ENCODE measurements at regions not wholly inside any gene's neighbourhood (a gene's known extent, or its start where the extent isn't known, plus 50 kb on each side); places are given as distances from the start of the nearest gene placed in this dataset.

- no peak overlapping the region for H3K4me3 ChIP-seq
- peaks cover 14% of the 10 kb centered on the region for H3K4me1 ChIP-seq
- H3K27ac ChIP-seq: no peak overlapping the region
- no peaks in the 10 kb centered on the region for H3K9me3 ChIP-seq
- TF ChIP-seq POLR2A (IDR thresholded peaks at IDR 0.05) (no peak), CTCF (IDR thresholded peaks at IDR 0.05) (no peak), POLR2AphosphoS5 (IDR thresholded peaks at IDR 0.05; ENCODE audit: insufficient read depth in 1 of 2, low read depth in 1 of 2) (no peak)
- no peaks in the 10 kb centered on the region for H3K27me3 ChIP-seq
- intact Hi-C loops (cut with DNase I): no loop called here
- DNase-seq (ENCODE audit: extremely low spot score in 2 of 2): no peak
- no peaks in the 10 kb centered on the region for H3K36me3 ChIP-seq
These were observed 324.7 kb downstream of the CD83 start for GRCh38 chr6:14442242-14442641.

GRCh38 chr6:14443629-14444268, 326.2 kb downstream of the CD83 start:
- H3K36me3 ChIP-seq: no peaks in the 10 kb centered on the region
- H3K27ac ChIP-seq: no peak overlapping the region
- TF ChIP-seq POLR2AphosphoS5 (IDR thresholded peaks at IDR 0.05; ENCODE audit: insufficient read depth in 1 of 2, low read depth in 1 of 2): no peak
- no peak for TF ChIP-seq CTCF (IDR thresholded peaks at IDR 0.05)
- peaks cover 14% of the 10 kb centered on the region for H3K4me1 ChIP-seq
- H3K4me3 ChIP-seq: no peak overlapping the region
- no peaks in the 10 kb centered on the region for H3K9me3 ChIP-seq
- H3K27me3 ChIP-seq: no peaks in the 10 kb centered on the region
- intact Hi-C loops (cut with DNase I): no loop called here
- no peak for DNase-seq (ENCODE audit: extremely low spot score in 2 of 2)

GRCh38 chr6:14444295-14444972, 326.9 kb downstream of the CD83 start:
- no peak overlapping the region for H3K27ac ChIP-seq
- intact Hi-C loops (cut with DNase I): no loop called here
- no peak overlapping the region for H3K4me3 ChIP-seq
- TF ChIP-seq CTCF (IDR thresholded peaks at IDR 0.05) (no peak), POLR2AphosphoS5 (IDR thresholded peaks at IDR 0.05; ENCODE audit: insufficient read depth in 1 of 2, low read depth in 1 of 2) (no peak), POLR2A (IDR thresholded peaks at IDR 0.05) (no peak)
- H3K36me3 ChIP-seq: no peaks in the 10 kb centered on the region
- H3K27me3 ChIP-seq: no peaks in the 10 kb centered on the region
- H3K4me1 ChIP-seq: peaks cover 14% of the 10 kb centered on the region
- no peaks in the 10 kb centered on the region for H3K9me3 ChIP-seq
- DNase-seq (ENCODE audit: extremely low spot score in 2 of 2): no peak

- no peaks in the 10 kb centered on the region for H3K9me3 ChIP-seq
- no peak for DNase-seq (ENCODE audit: extremely low spot score in 2 of 2)
- no peaks in the 10 kb centered on the region for H3K4me1 ChIP-seq
- H3K4me3 ChIP-seq: no peak overlapping the region
- H3K36me3 ChIP-seq: no peaks in the 10 kb centered on the region
- no peaks in the 10 kb centered on the region for H3K27me3 ChIP-seq
- H3K27ac ChIP-seq: no peak overlapping the region
- TF ChIP-seq CTCF (IDR thresholded peaks at IDR 0.05) (no peak), POLR2A (IDR thresholded peaks at IDR 0.05) (no peak), POLR2AphosphoS5 (IDR thresholded peaks at IDR 0.05; ENCODE audit: insufficient read depth in 1 of 2, low read depth in 1 of 2) (no peak)
- intact Hi-C loops (cut with DNase I): no loop called here
These were observed 329.7 kb downstream of the CD83 start for GRCh38 chr6:14447240-14447639.

- Histone ChIP-seq H3K4me3 (no peak overlapping the region), H3K9me3 (no peaks in the 10 kb centered on the region), H3K27me3 (no peaks in the 10 kb centered on the region), H3K36me3 (no peaks in the 10 kb centered on the region), H3K4me1 (no peaks in the 10 kb centered on the region), H3K27ac (no peak overlapping the region)
- TF ChIP-seq POLR2A (IDR thresholded peaks at IDR 0.05): no peak
- intact Hi-C loops (cut with DNase I): no loop called here
- DNase-seq (ENCODE audit: extremely low spot score in 2 of 2): no peak
These were observed 330.7 kb downstream of the CD83 start for GRCh38 chr6:14448246-14448645.
